ENCODE measurements at regions not wholly inside any gene's neighbourhood (a gene's known extent, or its start where the extent isn't known, plus 50 kb on each side); places are given as distances from the start of the nearest gene placed in this dataset.
"Not testable (repeated sequence)": the region's sequence is repeated elsewhere in the genome, so short reads cannot be mapped to it uniquely, and the experiment has no call there.

- no peak for DNase-seq (ENCODE audit: low spot score)
These were observed 223.1 kb upstream of the POGK start for GRCh38 chr1:166616206-166616605.

- no peak for DNase-seq (ENCODE audit: low spot score)
These were observed 212.6 kb upstream of the POGK start for GRCh38 chr1:166626711-166627110.

GRCh38 chr1:166627558-166627957, 211.7 kb upstream of the POGK start:
- no peak for DNase-seq (ENCODE audit: low spot score)

GRCh38 chr1:166628259-166628658, 211.0 kb upstream of the POGK start:
- DNase-seq (ENCODE audit: low spot score), result no peak

- DNase-seq (ENCODE audit: low spot score), result no peak
These were observed 209.3 kb upstream of the POGK start for GRCh38 chr1:166629946-166630345.

GRCh38 chr1:166630369-166630768, 208.9 kb upstream of the POGK start:
- no peak for DNase-seq (ENCODE audit: low spot score)

GRCh38 chr1:166638137-166638536, 201.1 kb upstream of the POGK start:
- no peak for DNase-seq (ENCODE audit: low spot score)

- not testable (repeated sequence) for DNase-seq (ENCODE audit: low spot score)
These were observed 182.0 kb upstream of the POGK start for GRCh38 chr1:166657228-166657627.

GRCh38 chr1:166666790-166667189, 172.5 kb upstream of the POGK start:
- not testable (repeated sequence) for DNase-seq (ENCODE audit: low spot score)

- DNase-seq (ENCODE audit: low spot score), result not testable (repeated sequence)
These were observed 171.7 kb upstream of the POGK start for GRCh38 chr1:166667600-166667999.

- DNase-seq (ENCODE audit: low spot score), result no peak
These were observed 167.6 kb upstream of the POGK start for GRCh38 chr1:166671627-166672026.

GRCh38 chr1:166673722-166674121, 165.6 kb upstream of the POGK start:
- no peak for DNase-seq (ENCODE audit: low spot score)

GRCh38 chr1:166675213-166675612, 164.1 kb upstream of the POGK start:
- DNase-seq (ENCODE audit: low spot score), result no peak

GRCh38 chr1:166676981-166677380, 162.3 kb upstream of the POGK start:
- no peak for DNase-seq (ENCODE audit: low spot score)

GRCh38 chr1:166679369-166679768, 159.9 kb upstream of the POGK start:
- DNase-seq (ENCODE audit: low spot score), result no peak

- no peak for DNase-seq (ENCODE audit: low spot score)
These were observed 156.7 kb upstream of the POGK start for GRCh38 chr1:166682588-166682987.

GRCh38 chr1:166684669-166685068, 154.6 kb upstream of the POGK start:
- not testable (repeated sequence) for DNase-seq (ENCODE audit: low spot score)

- no peak for DNase-seq (ENCODE audit: low spot score)
These were observed 154.1 kb upstream of the POGK start for GRCh38 chr1:166685200-166685599.

- DNase-seq (ENCODE audit: low spot score), result not testable (repeated sequence)
These were observed 153.4 kb upstream of the POGK start for GRCh38 chr1:166685891-166686290.

GRCh38 chr1:166690596-166690995, 148.7 kb upstream of the POGK start:
- DNase-seq (ENCODE audit: low spot score), result not testable (repeated sequence)

GRCh38 chr1:166691476-166691875, 147.8 kb upstream of the POGK start:
- DNase-seq (ENCODE audit: low spot score), result no peak

- DNase-seq (ENCODE audit: low spot score), result no peak
These were observed 146.9 kb upstream of the POGK start for GRCh38 chr1:166692346-166692745.

- DNase-seq (ENCODE audit: low spot score), result no peak
These were observed 146.1 kb upstream of the POGK start for GRCh38 chr1:166693158-166693557.

GRCh38 chr1:166693673-166694297, 145.5 kb upstream of the POGK start:
- DNase-seq (ENCODE audit: low spot score), result no peak

Data from CD4-positive, alpha-beta T cell treated with Interleukin-6 at 100 ng/mL for 8 hours (primary cell).